T-helper 2 cell treated with Interferon-gamma antibody and Interleukin-4, amounts not matched to agents 5 μg/mL and 100 μg/mL, for 36 hours (primary cell): ENCODE measurements at regions not wholly inside any gene's neighbourhood (a gene's known extent, or its start where the extent isn't known, plus 50 kb on each side); places are given as distances from the start of the nearest gene placed in this dataset.

Source experiments
- DNase-seq: peaks from one replicate; pipeline ENCODE4 v3.0.0; 2021; ENCODE audit warnings: low spot score
- H3K27ac Mint-ChIP-seq: one replicate; pipeline ENCODE4 v1.8.0; 2021; ENCODE audit warnings: mild to moderate bottlenecking, mixed read lengths
- H3K27me3 Mint-ChIP-seq: one replicate; pipeline ENCODE4 v1.8.0; 2021; ENCODE audit warnings: low read depth, mixed read lengths
- H3K36me3 Mint-ChIP-seq: one replicate; pipeline ENCODE4 v1.8.0; 2021; ENCODE audit warnings: low read depth, mixed read lengths
- H3K4me1 Mint-ChIP-seq: one replicate; pipeline ENCODE4 v1.8.0; 2021; ENCODE audit warnings: low read depth, mixed read lengths
- H3K4me3 Mint-ChIP-seq: one replicate; pipeline ENCODE4 v1.8.0; 2022; ENCODE audit warnings: mild to moderate bottlenecking, moderate library complexity, mixed read lengths
- H3K9me3 Mint-ChIP-seq: one replicate; pipeline ENCODE4 v1.8.0; 2021; ENCODE audit warnings: mixed read lengths

DNA sequence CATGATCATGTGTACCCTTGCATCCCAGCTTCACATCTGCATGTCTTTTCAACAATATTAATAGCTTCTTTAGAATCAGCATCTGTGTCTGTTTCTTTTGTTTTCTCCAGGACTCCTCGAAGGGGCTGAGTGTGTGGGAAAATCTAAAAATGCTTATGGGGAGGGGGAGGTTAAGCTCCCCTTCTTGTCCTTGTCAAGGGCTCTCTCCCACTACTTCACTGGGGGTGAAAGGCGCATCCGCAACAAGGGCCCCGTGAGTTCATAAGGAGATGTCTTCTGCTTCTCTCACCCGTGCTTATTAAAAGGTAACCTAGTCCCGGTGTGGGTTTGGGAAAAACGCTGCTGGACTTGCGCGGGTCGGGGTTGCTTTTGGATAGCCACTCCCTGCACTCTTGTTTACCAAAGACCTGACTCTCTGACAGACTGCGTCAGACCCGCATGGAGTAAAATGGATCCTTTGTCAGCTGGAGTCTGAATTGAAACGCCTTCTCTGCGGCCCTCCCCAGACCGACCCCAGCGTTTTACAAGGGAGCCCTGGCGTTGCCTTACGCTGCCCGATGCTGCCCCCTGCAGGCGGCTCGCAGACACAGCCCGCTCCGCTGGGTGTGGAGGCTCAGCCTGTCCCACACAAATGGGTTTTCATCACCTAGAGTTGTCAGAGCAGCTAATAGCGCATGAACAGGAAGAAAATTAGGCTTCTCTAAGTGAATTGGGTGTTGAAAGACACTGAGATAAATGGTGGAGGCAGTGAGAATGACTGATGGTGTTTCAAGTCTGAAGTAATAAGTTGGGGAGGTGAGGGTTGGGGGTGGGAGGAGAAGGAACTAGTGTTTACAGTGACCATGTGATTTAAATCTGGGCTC is 53.8 kb downstream of the IER5 start:
- no peaks in the 10 kb centered on the region for H3K27me3 Mint-ChIP-seq
- peak overlapping the region; percentile 79 for H3K27ac Mint-ChIP-seq
- peaks cover 57% of the 10 kb centered on the region for H3K4me1 Mint-ChIP-seq

DNA sequence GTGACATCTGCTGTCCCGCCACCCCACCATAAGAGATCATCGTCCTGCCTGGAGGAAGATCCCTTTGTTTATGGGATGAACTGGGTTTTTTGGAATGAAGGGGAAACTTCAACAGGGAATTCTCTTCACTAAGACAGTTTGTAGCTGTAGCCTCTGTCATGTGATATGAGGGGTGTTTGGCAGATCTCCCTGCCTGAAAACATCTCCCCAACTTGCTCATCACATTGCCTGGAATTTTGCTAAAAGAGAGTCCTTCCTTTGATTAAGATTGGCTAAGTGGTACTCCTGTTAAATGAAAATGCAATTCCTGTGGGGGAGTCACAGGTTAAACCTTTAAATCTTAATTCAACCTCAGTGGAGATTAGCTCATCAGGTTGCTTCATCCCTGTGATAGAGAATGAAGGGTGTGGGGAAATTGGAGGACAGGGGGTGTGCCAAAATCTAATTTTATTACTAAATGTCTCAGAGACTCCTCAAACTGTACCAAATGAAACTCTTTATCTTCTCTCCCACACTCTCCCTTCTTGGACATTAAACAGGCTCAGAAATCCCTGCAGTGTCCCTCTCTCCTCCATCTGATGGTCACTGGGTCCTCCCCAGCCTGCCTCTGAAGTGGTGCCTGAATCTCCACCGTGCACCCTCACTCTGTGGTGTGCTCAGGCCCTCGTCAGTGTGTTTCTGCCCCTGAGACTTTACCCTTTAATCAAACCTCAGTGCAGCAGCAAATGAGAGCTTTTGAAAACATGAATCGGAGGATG is 54.8 kb downstream of the IER5 start:
- Mint-ChIP-seq H3K9me3 (peaks cover 13% of the 10 kb centered on the region), H3K36me3 (peaks cover 3% of the 10 kb centered on the region), H3K4me1 (peaks cover 59% of the 10 kb centered on the region), H3K4me3 (no peak overlapping the region), H3K27me3 (no peaks in the 10 kb centered on the region), H3K27ac (no peak overlapping the region)
- DNase-seq = no peak

More for the DNA sequence above, 53.8 kb downstream of the IER5 start:
- Mint-ChIP-seq H3K36me3 (no peaks in the 10 kb centered on the region), H3K9me3 (peaks cover 9% of the 10 kb centered on the region), H3K4me3 (peak overlapping the region; percentile 66)
- peak; percentile 83 for DNase-seq

DNA sequence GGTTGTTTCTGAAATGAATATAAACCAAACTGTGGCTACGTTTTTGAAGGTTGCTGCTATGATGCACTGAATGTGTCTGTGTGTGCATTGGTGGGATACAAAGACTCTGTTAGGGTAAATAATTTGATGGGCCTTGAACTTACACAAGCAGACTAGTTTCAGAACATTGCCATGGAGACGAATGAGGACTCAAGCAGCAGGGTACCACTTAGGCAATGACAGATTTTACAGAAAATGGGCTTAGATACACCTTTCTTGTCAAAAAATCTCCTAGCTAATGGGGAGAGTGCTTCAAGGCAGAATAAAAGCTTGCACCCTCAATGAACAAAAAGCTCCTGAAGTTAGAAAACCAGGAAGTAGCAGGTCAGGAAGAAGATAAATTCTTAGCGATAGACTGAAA is 55.7 kb downstream of the IER5 start:
- Mint-ChIP-seq H3K4me3 (no peak overlapping the region), H3K36me3 (peaks cover 3% of the 10 kb centered on the region), H3K27me3 (no peaks in the 10 kb centered on the region), H3K27ac (no peak overlapping the region), H3K9me3 (peaks cover 13% of the 10 kb centered on the region), H3K4me1 (peaks cover 59% of the 10 kb centered on the region)
- DNase-seq = no peak

DNA sequence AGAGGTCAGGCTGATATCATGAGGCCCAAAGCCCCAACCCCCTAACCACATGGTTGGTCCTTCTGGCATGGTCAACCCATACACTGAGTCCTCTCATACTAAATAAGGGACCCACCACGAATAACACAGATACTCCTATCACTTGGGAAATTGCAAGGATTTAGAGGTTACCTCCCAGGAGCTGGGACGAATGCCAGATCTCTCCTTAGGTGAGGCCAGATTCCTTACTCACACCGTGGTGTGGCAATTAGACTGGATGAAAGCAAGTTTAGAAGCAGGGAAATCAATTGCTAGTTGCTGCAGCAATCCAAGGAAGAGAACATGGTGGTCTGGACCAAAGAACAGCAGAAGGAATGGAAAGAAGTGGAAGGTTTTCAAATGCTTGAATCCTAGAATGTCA is 60.1 kb downstream of the IER5 start:
- Mint-ChIP-seq H3K4me3 (peak overlapping the region; percentile 74), H3K27me3 (no peaks in the 10 kb centered on the region), H3K36me3 (peaks cover 3% of the 10 kb centered on the region), H3K4me1 (peaks cover 57% of the 10 kb centered on the region), H3K27ac (peak overlapping the region; percentile 89), H3K9me3 (peaks cover 13% of the 10 kb centered on the region)
- no peak for DNase-seq

DNA sequence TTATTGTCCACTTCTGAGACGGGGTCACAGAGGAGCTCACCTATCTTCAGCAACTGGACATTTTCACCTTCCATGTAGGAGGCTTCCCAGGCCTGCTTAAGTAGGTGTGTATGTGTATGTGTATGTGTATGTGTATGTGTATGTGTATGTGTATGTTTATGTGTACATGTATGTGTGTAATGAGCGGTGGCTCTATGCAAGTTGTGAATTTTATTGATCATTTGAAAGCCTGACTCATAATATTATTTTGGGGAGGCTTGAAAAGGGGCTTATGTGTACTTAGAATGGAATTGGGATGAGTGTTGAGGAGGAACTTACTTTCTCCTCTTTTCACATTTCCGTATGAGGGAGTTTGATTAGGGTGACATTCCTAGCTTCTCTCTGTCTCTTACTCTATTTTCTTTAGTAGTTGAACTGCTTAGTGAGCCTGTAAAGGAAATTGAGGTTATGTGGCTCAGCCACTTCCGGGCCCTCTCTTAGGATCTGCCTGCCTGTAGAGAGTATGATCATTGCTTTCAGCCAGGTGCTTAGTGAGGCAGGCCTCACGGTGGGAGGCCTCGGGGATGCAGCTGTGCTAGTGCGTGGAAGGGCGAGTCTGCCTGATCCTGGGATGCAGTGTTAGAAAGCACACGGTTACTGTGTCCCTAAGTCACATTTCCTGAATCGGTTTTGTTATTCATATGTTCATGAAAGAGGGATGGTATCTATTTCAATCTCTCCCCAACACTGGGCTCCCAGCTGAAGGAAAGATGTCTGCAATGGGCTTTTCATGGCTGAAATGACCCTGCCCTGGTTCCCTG is 61.0 kb downstream of the IER5 start:
- H3K27ac Mint-ChIP-seq = peak overlapping the region; percentile 89
- peaks cover 3% of the 10 kb centered on the region for H3K36me3 Mint-ChIP-seq
- DNase-seq = peak; percentile 75
- no peaks in the 10 kb centered on the region for H3K27me3 Mint-ChIP-seq
- H3K4me3 Mint-ChIP-seq = peak overlapping the region; percentile 74
- H3K4me1 Mint-ChIP-seq = peaks cover 48% of the 10 kb centered on the region
- H3K9me3 Mint-ChIP-seq = peaks cover 13% of the 10 kb centered on the region

DNA sequence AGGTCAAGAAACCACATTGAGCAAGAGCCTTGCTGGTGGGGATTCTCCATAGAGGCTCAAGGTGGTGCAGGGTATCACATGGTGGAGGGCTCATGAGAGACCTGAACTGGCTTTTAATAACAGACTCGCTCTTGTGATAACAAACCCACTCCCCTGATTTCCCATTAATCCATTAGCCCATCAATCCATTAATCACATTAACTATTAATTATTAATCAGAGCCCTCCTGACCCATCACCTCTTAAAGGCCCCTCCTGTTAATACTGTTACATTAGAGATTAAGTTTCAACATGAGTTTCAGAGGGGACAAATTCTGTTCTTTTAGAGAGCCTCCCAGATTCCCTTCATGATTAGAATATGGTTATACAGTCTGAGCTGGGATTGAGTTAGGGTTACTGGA is 61.8 kb downstream of the IER5 start:
- H3K4me3 Mint-ChIP-seq = peak overlapping the region; percentile 13
- H3K27me3 Mint-ChIP-seq = no peaks in the 10 kb centered on the region
- peaks cover 48% of the 10 kb centered on the region for H3K4me1 Mint-ChIP-seq
- H3K27ac Mint-ChIP-seq = no peak overlapping the region
- peaks cover 13% of the 10 kb centered on the region for H3K9me3 Mint-ChIP-seq
- peaks cover 4% of the 10 kb centered on the region for H3K36me3 Mint-ChIP-seq
- DNase-seq = no peak

DNA sequence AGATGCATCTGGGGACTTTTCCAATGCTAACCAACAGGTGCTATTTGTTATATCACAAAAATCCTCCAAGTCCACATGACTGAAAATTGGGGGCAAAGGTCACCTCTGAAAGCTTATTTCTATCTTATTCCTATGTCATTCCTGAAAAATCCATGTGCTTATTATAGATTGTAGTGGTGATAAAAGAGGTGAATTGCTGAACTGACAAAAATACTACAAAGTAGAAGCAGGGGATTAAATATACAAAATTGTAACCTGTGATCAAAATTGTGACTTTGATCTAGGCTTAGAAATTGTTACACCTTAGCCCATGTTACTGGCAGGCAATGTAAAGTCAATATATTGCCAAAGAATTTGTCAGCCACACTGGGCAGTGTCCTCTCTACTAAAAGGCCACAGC is 62.3 kb downstream of the IER5 start:
- Mint-ChIP-seq H3K4me1 (peaks cover 48% of the 10 kb centered on the region), H3K36me3 (peaks cover 6% of the 10 kb centered on the region), H3K27me3 (peaks cover under 1% of the 10 kb centered on the region), H3K4me3 (no peak overlapping the region), H3K27ac (no peak overlapping the region), H3K9me3 (peaks cover 12% of the 10 kb centered on the region)
- no peak for DNase-seq

DNA sequence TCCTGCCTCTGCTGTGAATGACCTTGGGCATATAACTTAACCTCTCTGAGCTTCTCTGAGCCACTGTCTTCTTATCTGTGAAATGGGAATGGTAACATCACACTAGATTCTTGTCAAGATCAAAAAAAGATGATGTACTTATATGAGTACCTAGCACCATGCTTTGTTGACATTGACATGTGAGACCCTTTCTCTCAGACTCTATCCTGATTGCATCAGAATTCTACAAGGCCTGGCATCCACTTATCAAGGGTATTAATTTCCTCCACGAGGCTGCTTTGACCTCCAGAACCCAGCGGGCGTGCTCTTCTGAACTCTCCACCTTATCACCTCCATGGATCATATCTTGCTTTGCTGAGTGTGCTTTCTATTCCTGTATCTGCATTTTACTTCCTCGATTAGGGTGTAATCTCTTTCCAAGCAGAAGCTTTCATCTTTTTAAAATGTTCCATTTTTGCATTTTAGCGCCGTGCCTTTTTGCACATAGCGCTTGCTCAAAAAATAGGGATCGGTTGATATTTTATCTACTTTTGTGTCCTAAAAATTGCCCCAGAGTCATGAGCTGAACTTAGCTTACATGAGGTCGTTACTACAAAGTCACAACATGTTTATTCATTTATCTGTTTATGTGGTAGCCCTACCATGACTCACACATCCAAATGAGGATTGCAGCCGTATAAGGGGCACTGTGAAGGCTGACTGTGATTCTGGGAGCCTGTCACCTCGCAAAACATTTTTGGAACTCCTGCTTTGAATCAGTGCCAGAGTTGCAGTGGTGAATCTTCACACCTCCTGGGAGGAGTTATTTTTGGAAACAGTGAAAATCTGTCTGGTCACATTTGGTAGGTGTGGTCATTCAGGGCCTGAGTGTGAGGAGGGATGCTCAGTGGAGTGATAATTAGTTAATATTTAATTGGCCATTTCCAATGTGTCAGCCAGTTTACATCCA is 63.2 kb downstream of the IER5 start:
- Mint-ChIP-seq H3K4me3 (peak overlapping the region; percentile 50), H3K9me3 (peaks cover 4% of the 10 kb centered on the region), H3K36me3 (peaks cover 6% of the 10 kb centered on the region), H3K27ac (peak overlapping the region; percentile 57), H3K27me3 (peaks cover 6% of the 10 kb centered on the region), H3K4me1 (peaks cover 48% of the 10 kb centered on the region)
- no peak for DNase-seq

DNA sequence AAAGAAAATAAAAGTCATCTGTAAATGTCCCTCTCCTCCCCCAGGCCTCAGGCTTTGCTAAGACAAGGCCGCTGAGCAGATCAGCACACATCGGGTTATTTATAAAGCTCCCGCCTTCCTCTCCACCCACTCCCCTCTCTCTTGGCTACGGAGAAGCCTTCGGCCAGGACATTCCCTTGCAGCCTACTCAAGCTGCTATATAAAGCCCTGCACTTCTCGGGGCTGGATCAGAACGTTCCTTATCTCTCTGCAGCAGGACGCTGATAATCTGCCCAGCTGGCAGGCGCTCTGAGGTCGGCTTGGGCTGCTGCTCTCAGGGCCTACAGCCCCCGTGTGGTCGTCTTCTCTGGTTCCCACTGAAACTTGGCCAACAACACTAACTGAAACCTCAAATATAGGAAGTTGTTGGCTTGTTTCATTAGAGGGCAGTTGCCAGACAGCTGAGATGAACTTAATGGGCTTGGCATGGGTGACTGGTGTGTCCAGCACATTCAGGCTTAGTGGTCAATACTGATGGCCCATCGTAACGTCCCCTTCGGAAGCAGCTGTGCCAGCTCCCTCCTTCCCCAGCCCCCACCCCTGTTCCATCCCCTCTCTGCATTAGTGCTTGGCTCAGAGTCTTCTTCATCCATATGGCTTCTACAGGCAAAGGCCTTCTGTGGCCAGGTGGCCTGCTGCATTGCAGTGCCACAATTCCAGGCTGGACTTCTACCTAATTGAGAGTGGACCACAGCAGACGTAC is 64.6 kb downstream of the IER5 start:
- DNase-seq = no peak
- H3K9me3 Mint-ChIP-seq = no peaks in the 10 kb centered on the region
- H3K4me3 Mint-ChIP-seq = no peak overlapping the region
- H3K27ac Mint-ChIP-seq = no peak overlapping the region
- H3K27me3 Mint-ChIP-seq = peaks cover 17% of the 10 kb centered on the region
- peaks cover 45% of the 10 kb centered on the region for H3K4me1 Mint-ChIP-seq
- H3K36me3 Mint-ChIP-seq = peaks cover 4% of the 10 kb centered on the region

DNA sequence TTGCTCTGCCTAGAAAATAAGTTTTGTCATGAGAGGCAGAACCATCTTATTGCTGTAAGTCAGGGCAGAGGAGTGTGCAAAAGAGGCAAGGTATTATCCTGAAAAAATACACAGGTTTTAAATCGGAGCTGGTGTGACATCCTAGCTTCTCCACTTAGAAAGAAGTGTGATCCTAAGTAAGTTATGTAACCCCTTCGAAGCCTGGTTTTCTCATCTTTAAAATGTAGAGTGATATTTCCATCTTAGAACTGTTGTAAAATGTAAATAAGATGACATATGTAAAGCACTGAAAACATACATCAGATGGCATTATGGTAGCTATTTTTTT is 65.1 kb downstream of the IER5 start:
- peaks cover 4% of the 10 kb centered on the region for H3K36me3 Mint-ChIP-seq
- H3K9me3 Mint-ChIP-seq = no peaks in the 10 kb centered on the region
- H3K4me1 Mint-ChIP-seq = peaks cover 48% of the 10 kb centered on the region
- no peak overlapping the region for H3K4me3 Mint-ChIP-seq
- no peak for DNase-seq
- H3K27ac Mint-ChIP-seq = no peak overlapping the region
- peaks cover 17% of the 10 kb centered on the region for H3K27me3 Mint-ChIP-seq

DNA sequence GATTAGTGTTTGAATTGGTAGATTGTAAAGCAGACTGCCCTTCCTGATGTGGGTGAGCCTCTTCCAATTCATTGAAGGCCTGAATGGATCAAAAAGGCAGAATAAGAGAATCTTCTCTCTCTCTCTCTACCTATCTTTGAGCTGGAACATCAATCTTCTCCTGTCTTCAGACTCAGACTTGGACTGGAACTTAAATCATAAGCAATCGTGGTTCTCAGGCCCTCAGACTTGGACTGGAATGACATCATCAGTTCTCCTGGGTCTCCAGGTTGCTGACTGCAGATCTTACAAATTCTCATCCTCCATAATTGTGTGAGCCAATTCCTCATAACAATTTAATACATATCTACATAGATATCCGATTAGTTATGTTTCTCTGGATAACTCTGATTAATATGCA is 66.8 kb downstream of the IER5 start:
- Mint-ChIP-seq H3K27ac (no peak overlapping the region), H3K4me1 (peaks cover 47% of the 10 kb centered on the region), H3K4me3 (no peak overlapping the region), H3K9me3 (no peaks in the 10 kb centered on the region), H3K27me3 (peaks cover 17% of the 10 kb centered on the region), H3K36me3 (peaks cover 4% of the 10 kb centered on the region)
- DNase-seq = no peak

DNA sequence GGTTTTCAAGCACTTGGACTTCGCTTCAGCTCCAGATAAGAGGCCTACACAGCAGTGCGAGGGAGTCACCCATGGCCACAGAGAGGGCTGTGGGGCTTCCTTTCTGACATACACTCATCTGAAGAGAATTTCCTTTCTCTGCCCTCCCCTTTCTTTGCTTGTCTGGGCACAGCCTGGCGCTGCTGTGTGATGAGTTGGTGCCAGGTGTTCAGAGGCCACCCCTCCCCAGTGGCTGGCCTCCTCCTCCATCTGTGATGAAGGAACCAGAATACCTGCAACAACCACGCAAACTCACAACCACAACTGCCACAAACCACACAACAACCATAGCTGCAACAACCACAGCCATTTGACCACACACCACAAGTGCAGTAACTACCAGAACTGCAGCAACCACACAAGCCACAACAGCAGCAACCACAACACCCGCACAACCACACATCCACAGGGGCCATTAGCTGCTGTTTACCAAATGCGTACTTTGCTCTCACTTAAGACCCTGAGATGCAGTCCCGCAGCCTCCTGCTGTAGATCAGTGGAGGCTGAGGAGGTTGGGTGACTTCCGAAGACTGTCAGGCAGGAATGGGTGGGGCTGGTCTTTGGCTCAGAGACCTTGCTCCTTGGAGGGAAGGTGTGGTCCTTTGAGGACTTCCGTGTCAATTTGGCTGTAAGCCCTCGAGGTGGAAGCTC is 71.1 kb downstream of the IER5 start:
- Mint-ChIP-seq H3K36me3 (peaks cover 17% of the 10 kb centered on the region), H3K27me3 (peaks cover 20% of the 10 kb centered on the region), H3K9me3 (peaks cover 29% of the 10 kb centered on the region), H3K27ac (peak overlapping the region; percentile 85), H3K4me1 (peaks cover 29% of the 10 kb centered on the region), H3K4me3 (peak overlapping the region; percentile 39)
- peak; percentile 39 for DNase-seq
